ENCODE measurements at regions not wholly inside any gene's neighbourhood (a gene's known extent, or its start where the extent isn't known, plus 50 kb on each side); places are given as distances from the start of the nearest gene placed in this dataset.
"Not testable (repeated sequence)": the region's sequence is repeated elsewhere in the genome, so short reads cannot be mapped to it uniquely, and the experiment has no call there.

GRCh38 chr18:56438480-56438879 lies 199.9 kb downstream of the TXNL1 start:
- not testable (repeated sequence) for DNase-seq

GRCh38 chr18:56436651-56437050 lies 201.7 kb downstream of the TXNL1 start:
- DNase-seq, result no peak

DNA sequence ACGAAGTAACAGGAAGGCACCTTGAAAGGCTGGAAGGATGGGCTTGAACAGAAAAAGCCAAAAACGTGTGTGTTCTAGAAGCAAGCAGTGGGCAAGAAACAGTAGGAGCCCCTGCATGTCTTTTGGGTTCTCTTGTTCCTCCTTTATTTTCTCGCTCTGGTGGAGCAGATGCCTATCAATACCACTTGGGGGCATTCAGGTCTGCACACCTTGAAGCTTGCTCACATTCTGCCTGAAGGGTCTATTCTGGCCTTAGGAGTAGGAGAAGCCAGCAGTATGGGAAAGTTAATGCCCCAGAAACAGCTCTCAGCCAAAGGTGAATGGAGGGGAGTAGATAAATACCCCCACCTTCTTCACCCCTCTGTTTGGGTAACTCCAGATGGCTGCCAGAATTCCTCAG lies 204.5 kb downstream of the TXNL1 start:
- no peak for DNase-seq

DNA sequence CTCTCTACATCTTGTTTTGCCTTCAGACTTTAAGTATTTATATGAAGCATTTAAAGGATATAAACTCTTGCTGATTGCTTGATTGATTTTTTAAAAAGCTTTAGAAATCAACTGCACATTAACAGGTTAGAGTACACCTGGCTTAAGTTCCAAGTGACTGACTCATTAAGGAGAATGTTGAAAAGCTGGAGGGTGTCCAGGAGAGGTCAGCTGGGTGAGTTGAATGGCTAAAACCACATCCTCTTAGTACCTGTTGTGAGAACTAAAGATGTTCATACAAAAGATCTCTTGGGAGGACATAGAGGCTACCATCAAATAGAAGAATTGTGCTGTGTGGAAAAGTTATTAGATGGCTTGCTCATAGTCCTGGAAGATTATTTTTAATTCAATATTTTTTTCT lies 206.8 kb downstream of the TXNL1 start:
- DNase-seq, result no peak

DNA sequence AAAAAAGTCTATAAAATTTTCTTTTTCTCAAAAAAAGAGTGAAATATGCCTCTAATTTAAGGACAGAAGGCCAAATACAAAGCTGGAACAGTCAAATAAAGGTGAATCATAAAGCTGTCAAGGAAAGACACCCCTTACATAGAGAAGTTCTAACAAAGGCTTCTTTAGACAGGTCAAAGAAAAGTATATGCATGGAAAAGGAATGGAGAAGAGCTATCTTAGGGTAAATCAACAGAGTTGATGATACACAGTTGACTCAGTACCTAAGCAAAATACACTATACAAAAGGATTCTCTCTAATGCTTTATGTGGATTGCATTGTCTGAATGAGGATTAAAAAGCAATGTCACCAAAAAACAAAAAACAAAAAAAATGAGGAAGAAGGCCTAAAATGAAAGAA lies 214.8 kb downstream of the TXNL1 start:
- no peak for DNase-seq

GRCh38 chr18:56421647-56422046 lies 216.7 kb downstream of the TXNL1 start:
- no peak for DNase-seq

DNA sequence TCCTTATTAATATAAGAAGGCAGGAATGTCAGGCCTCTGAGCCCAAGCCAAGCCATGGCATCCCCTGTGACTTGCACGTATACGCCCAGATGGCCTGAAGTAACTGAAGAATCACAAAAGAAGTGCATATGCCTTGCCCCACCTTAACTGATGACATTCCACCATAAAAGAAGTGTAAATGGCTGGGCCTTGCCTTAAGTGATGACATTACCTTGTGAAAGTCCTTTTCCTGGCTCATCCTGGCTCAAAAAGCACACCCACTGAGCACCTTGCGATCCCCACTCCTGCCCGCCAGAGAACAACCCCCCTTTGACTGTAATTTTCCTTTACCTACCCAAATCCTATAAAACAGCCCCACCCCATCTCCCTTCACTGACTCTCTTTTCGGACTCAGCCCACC lies 217.5 kb downstream of the TXNL1 start:
- DNase-seq, result not testable (repeated sequence)

GRCh38 chr18:56414357-56414756 lies 224.0 kb downstream of the TXNL1 start:
- no peak for DNase-seq

DNA sequence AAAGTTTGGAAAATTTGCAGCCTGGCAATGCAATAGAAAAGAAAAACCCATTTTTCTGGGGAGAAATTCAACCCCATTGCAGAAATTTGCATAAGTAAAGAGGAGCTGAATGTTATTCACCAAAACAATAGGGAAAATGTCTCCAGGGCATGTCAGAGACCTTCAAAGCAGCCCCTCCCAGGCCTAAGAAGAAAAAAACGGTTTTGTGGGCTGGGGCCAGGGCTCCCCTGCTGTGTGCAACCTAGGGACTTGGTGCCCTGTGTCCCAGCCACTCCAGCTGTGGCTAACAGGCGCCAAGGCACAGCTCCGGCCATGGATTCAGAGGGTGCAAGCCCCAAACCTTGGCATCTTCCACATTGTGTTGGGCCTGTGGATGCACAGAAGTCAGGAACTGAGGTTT lies 224.5 kb downstream of the TXNL1 start:
- DNase-seq, result no peak

DNA sequence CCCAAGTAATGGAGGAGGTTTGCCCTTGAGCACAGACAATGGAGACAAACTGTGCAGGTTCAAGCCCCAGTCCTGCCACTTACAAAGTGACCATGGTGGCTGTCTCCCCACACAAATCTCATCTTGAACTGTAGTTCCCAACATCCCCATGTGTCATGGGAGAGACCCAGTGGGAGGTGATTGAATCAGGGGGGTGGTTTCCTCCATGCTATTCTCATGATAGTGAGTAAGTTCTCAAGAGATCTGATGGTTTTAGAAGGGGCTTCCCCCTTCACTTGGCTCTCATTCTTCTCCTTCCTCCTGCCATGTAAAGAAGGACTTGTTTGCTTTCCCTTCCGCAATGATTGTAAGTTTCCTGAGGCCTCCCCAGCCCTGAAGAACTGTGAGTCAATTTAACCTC lies 225.4 kb downstream of the TXNL1 start:
- DNase-seq, result no peak

- no peak for DNase-seq
Observed at GRCh38 chr18:56409736-56410135, 228.7 kb downstream of the TXNL1 start.

DNA sequence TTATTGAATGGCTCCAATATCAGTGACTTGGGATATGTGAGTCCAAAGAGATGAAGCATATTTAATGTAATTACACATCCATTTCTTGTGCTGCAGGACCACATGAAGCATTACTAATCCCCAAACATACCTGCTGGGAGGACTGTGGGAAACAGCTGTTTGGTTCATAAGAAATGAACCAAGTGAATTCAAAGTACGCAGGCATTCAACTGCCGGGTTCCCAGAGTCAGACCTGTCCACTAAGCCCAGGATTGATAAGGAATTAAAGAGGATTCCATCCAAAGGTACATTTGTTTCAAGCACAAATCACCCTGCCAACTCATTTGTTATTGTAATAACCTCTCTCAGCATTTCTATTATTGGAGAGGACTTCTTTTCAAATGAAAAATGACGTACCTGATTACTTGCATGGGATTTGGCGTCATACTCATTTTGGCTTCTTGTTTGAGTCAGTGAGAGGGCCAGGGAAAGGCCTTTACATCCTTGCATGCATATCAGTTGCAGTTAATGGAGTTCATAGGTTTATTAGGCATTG lies 230.7 kb downstream of the TXNL1 start:
- no peak for DNase-seq

GRCh38 chr18:56402872-56403516 lies 235.4 kb downstream of the TXNL1 start:
- no peak for DNase-seq

DNA sequence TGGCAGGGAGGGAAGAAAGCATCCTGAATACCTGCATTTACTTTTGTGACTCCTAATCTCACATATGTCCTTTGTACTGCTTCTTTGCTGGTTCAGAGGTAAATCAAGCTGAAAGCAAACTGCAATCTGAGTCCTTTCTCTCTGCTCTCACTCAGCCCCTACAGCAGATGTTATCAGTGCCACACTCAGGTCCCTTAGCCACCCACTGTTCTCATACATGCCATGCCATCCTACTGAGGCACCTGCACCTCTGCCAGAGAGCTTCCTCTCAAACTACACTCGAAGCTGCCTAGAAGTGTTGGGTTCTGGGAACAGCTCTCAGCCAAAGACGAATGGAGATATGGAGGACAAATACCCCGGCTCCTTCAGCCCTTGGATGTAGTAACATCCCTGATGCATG lies 244.5 kb downstream of the TXNL1 start:
- DNase-seq, result no peak

DNA sequence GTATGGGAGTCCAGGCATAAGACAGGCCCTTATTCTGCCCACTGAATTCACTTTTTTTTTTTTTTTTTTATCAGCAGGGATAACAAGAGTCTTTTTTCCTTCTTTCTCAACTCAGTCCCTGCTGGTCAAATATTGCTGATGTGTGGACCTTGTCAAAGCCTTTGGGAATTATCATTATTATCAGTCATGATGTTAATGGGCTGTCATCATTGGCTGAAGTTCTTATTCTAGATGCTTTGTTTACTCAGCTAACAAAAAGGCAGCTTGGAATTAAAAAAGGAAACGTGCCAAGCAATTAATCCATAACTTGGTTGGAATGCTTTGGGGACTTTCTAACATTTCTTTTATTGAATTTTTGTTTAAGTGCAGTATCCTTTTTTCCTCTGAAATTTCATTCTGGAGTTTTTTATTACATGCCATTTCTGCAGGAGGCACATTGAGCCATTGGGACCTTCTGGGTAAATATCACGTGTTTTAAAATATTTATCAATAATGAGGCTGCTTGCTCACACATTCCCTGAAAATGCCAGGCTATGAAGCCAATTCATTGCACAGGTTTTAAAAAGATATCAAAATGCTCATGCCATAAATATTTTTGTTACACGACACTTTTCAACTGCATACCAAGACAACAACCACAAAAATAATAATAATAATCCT lies 246.3 kb downstream of the TXNL1 start:
- DNase-seq, result no peak

DNA sequence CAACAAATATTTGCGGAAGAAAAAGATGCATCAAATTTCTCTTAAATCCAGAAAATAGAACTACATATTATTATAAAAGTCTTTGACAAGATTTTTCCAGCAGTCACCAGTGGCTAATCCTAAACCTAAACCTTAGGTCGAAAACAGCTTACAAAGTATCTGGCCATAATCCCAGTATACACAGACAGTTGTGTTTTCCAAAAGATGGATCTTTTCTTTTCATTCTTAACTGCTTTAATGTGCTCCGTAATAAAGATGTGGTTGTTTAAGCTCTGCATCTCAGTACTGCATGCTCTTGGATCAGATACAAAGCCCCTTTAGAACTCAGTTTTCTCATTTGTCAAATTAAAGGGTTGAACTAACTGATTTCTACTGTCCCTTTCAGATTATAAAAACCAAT lies 247.8 kb downstream of the TXNL1 start:
- DNase-seq, result no peak

GRCh38 chr18:56389190-56389589 lies 249.2 kb downstream of the TXNL1 start:
- DNase-seq, result no peak

GRCh38 chr18:56388571-56388970 lies 249.8 kb downstream of the TXNL1 start:
- no peak for DNase-seq

- no peak for DNase-seq
Observed at GRCh38 chr18:56386856-56387255, 251.5 kb downstream of the TXNL1 start.

GRCh38 chr18:56383349-56383748 lies 255.0 kb downstream of the TXNL1 start:
- DNase-seq, result no peak

DNA sequence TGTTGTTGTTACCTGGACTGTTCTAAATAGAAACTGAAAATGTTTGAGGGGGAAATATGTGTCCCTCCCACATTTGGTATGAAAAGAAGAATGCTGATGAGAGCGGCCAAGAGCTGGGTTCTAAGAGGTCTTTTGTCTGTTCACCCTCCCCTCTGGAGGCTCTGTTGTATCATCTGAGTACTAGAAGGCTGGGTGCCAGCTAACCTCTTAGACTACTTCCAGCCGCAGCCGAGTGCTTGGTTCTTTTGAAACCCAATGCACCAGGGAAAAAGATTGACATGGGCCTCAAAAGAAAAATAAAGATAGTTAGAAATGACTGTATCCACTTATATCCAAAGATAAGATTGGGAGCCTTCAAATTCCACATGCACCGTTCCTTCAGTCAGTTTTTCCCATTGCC lies 255.9 kb downstream of the TXNL1 start:
- no peak for DNase-seq

DNA sequence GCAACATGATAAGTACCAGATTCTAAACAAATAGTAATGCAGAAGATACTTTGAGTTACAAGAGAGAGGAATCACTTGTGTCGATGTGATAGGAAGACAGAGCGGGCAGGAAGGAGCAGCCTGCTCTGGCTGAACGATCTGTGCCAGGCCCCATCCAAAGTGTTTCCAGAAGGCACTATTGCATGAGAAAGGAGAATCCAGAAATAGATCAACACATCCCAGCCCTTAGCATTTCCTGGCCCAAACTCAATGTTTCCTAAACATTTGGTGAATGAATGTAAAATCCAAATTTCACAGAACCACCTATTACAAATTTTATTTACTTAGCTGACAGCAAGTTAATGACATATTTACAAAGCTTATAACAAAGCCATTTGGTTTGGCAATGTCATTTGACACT lies 257.2 kb downstream of the TXNL1 start:
- DNase-seq, result no peak

DNA sequence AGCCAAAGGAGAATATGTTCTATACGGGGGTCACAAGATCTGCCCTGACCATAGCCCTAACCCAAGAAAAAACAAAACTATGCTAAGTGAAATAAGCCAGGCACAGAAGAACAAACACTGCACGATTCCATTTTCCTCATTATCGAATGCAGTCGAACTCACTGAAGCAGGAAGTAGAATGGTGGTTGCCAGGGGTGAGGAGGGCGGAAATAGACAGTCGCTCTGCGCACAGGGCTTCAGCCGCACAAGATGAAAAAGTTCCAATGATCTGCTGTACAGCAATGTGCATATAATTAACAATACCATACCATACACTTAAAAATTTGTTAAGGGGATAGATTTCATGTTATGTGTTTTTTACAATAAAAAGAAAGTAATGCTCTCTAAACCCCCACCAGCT lies 257.7 kb downstream of the TXNL1 start:
- no peak for DNase-seq

DNA sequence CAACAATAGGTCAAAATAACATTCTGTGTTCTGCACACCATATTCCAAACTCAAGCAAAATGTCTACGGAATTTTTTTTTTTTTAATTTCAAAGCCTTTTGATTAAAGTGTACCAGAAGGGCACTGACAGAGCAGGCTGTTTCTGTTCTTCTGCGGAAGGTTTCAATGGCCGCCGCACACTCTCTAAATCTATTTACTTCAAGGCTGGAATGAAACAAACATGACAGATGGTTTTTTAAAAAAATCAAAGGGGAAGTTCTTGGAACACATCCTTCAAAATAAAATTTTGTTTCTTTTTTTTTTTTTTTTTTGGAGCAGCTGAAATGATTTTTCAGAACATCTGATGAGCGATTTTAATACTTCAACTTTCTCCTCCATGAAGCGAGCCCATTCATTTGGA lies 259.1 kb downstream of the TXNL1 start:
- DNase-seq, result no peak

DNA sequence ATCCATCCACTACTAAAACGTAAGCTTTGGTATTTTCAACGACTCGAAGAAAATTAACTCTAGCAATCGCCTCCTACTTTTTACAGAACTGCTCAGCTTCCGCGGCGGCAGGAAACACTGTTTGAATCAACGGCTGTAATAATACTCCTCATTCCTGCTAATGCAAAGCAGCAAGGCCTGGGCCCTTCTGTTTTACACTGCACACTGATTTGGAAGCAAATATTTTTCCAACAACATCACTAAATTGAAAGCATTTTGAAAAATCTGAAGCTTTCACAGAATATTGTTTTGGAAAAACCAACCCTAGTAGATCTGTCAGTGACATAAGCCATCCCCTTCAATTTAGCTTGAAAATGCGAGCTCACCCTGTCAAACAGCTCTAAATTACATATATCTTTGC lies 261.2 kb downstream of the TXNL1 start:
- DNase-seq, result no peak

All from CD4-positive, alpha-beta T cell treated with Interleukin-21 for 1 hour (primary cell).